PC-9 (cell line): ENCODE measurements at regions not wholly inside any gene's neighbourhood (a gene's known extent, or its start where the extent isn't known, plus 50 kb on each side); places are given as distances from the start of the nearest gene placed in this dataset.
"Not testable (repeated sequence)": the region's sequence is repeated elsewhere in the genome, so short reads cannot be mapped to it uniquely, and the experiment has no call there.

Experiments used
- EZH2 ChIP-seq: fragments of 200-600 bp; sonication (generic); IDR thresholded peaks from 2 replicates; pipeline ENCODE4 v1.8.0; 2017; ENCODE audit warnings: antibody characterized with exemption, low read depth
- TF ChIP-seq, protein P1 (sequence below): fragments of 200-600 bp; sonication (generic); conservative IDR thresholded peaks from 2 replicates; pipeline ENCODE4 v1.6.1; 2017; ENCODE audit warnings: mixed run types, antibody characterized with exemption, mild to moderate bottlenecking, moderate library complexity

- TF ChIP-seq, protein P1, sequence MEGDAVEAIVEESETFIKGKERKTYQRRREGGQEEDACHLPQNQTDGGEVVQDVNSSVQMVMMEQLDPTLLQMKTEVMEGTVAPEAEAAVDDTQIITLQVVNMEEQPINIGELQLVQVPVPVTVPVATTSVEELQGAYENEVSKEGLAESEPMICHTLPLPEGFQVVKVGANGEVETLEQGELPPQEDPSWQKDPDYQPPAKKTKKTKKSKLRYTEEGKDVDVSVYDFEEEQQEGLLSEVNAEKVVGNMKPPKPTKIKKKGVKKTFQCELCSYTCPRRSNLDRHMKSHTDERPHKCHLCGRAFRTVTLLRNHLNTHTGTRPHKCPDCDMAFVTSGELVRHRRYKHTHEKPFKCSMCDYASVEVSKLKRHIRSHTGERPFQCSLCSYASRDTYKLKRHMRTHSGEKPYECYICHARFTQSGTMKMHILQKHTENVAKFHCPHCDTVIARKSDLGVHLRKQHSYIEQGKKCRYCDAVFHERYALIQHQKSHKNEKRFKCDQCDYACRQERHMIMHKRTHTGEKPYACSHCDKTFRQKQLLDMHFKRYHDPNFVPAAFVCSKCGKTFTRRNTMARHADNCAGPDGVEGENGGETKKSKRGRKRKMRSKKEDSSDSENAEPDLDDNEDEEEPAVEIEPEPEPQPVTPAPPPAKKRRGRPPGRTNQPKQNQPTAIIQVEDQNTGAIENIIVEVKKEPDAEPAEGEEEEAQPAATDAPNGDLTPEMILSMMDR, result not testable (repeated sequence)
- not testable (repeated sequence) for TF ChIP-seq EZH2
Observed at GRCh38 chr20:30397111-30397510, 860.4 kb upstream of the DEFB115 start.
